IPS-18a (cell line): ENCODE measurements at regions not wholly inside any gene's neighbourhood (a gene's known extent, or its start where the extent isn't known, plus 50 kb on each side); places are given as distances from the start of the nearest gene placed in this dataset.
"Not testable (repeated sequence)": the region's sequence is repeated elsewhere in the genome, so short reads cannot be mapped to it uniquely, and the experiment has no call there.

ENCODE experiments used
- H3K27ac ChIP-seq: one replicate; pipeline ENCODE4 v1.5.1; 2013; ENCODE audit warnings: low read length
- H3K27me3 ChIP-seq: one replicate; pipeline ENCODE4 v1.6.1; 2013; ENCODE audit warnings: mild to moderate bottlenecking, low read length; ENCODE audit not compliant: control insufficient read depth, insufficient read depth
- H3K36me3 ChIP-seq: one replicate; pipeline ENCODE4 v1.6.1; 2013; ENCODE audit warnings: low read depth, low read length; ENCODE audit not compliant: control insufficient read depth
- H3K4me1 ChIP-seq: one replicate; pipeline ENCODE4 v1.6.1; 2013; ENCODE audit warnings: low read depth, low read length; ENCODE audit not compliant: control insufficient read depth
- H3K4me3 ChIP-seq: one replicate; pipeline ENCODE4 v1.5.1; 2013; ENCODE audit warnings: low read length
- H3K9ac ChIP-seq: one replicate; pipeline ENCODE4 v1.6.1; 2013; ENCODE audit warnings: mild to moderate bottlenecking, low read length, moderate library complexity
- H3K9me3 ChIP-seq: one replicate; pipeline ENCODE4 v1.6.1; 2013; ENCODE audit warnings: low read depth, low read length; ENCODE audit not compliant: control insufficient read depth

DNA sequence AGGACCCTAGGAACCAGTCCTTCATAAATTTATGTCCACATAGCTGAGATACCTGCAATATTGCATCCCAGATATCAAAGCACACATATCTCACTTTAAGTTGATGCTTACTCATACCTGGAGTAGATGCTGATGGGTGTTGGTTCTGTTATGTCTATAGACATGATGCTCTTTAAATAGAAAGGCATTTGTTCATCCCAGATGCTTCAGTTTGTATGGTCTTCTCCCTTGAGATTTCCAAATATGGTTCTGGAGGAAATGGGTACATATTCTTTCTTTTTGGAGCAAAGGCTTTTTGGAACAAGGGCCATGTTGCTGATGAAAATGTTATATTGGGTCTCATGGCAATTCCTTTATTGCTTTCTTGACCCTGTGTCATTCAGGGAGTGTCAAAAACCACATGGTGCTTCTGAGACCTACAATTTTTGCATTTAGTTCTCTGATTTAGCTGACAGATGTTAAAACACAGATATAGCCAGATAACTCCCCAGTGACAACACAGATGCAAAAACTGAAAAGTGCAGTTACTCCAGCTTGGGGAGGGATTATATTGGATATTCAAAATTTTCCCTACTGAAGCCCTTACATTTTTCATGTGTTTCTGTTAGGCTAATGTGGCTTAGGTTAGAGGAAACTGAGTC lies 211.4 kb downstream of the KCNRG start:
- Histone ChIP-seq H3K9me3 (no peaks in the 10 kb centered on the region), H3K27ac (no peak overlapping the region), H3K4me3 (no peak overlapping the region), H3K27me3 (no peaks in the 10 kb centered on the region), H3K4me1 (peaks cover 9% of the 10 kb centered on the region), H3K9ac (no peak overlapping the region), H3K36me3 (no peaks in the 10 kb centered on the region)

DNA sequence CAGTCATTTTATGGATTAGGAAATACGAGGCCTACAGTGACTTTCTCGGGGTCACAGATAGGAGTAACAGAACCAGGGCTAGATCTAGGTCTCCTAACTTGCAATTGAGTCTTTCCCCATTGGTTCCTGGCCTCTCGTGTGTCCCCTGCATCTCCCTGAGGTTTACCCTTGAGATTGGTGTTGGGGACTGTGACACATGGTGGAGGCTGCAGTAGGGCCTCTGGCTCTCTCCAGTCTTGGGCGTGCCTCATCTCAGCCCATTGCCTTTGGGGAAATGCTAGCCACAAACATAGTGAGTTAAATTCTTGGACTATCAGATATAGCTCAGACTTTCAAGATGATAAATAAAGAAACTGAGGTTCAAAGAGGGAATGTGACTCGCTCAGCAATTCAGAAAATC lies 212.1 kb downstream of the KCNRG start:
- Histone ChIP-seq H3K27ac (no peak overlapping the region), H3K9me3 (no peaks in the 10 kb centered on the region), H3K9ac (no peak overlapping the region), H3K36me3 (no peaks in the 10 kb centered on the region), H3K27me3 (no peaks in the 10 kb centered on the region), H3K4me1 (peaks cover 9% of the 10 kb centered on the region), H3K4me3 (no peak overlapping the region)

DNA sequence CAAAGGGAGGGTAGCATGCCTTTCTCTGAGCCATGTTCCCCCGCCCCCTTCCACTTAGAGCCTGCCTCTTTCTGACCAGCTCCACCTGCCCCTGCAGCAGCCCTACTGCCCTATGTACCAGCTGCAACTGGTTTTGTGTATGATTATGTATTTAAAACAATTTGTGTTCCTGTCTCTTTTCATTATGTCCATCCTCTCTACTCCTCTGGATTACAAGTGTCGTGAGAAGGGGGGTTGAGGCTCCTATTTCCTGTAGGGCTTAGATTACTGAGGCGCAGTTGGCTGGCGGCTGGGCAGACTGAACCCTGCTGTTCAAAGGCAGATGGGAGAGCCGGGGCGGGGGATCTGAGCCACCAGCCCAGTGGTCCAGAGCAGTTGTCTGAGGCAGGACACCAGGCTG lies 213.3 kb downstream of the KCNRG start:
- no peaks in the 10 kb centered on the region for H3K36me3 ChIP-seq
- no peak overlapping the region for H3K9ac ChIP-seq
- no peak overlapping the region for H3K27ac ChIP-seq
- H3K4me1 ChIP-seq = peaks cover 9% of the 10 kb centered on the region
- no peaks in the 10 kb centered on the region for H3K27me3 ChIP-seq
- H3K4me3 ChIP-seq = no peak overlapping the region
- no peaks in the 10 kb centered on the region for H3K9me3 ChIP-seq

DNA sequence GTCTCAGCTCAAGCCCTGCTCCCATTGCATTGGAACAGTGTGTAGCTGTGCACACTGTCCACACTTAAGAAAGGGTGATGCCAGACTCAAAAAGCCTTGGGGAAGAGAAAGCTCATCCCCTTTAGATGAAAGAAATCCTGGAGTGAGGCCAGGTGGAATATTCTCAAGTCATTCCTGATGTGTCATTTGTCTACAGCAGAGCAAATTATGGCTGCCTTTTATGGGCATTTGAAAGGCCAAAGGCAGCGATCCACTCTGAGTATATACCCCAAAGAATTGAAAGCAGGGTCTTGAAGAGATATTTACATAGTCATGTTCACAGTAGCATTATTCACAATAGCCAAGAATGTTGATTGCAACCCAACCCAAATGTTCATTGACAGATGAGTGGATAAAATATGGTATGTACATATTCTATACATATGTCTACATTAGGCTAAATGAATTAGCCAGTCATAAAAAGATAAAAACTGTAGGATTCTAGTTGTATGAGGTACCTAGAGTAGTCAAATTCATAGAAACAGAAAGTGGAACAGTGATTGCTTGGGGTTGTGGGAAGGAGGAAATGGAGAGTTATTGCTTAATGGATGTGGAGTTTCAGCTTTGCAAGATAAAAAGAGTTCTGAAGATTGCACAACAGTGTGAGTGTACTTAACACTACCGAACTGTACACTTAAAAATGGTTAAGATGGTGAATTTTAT lies 214.9 kb downstream of the KCNRG start:
- peaks cover 9% of the 10 kb centered on the region for H3K4me1 ChIP-seq
- no peak overlapping the region for H3K27ac ChIP-seq
- H3K36me3 ChIP-seq = no peaks in the 10 kb centered on the region
- H3K9me3 ChIP-seq = no peaks in the 10 kb centered on the region
- H3K4me3 ChIP-seq = no peak overlapping the region
- H3K27me3 ChIP-seq = no peaks in the 10 kb centered on the region
- H3K9ac ChIP-seq = no peak overlapping the region

DNA sequence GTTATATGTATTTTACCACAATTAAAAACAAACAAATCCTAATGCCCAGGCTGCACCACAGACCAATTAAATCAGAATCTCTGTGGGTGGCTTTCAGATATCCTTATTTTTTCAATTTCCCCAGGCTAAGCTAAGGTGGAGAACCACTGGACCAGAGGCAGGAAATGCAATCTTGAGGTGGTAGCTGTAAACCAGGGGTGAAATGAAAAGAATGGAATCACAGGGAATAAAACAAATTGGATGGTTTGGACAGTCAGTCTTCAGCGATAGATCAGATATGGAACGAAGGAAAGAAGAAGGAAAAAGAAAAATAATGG lies 215.4 kb downstream of the KCNRG start:
- Histone ChIP-seq H3K4me3 (no peak overlapping the region), H3K27ac (no peak overlapping the region), H3K9me3 (no peaks in the 10 kb centered on the region), H3K4me1 (peaks cover 9% of the 10 kb centered on the region), H3K36me3 (no peaks in the 10 kb centered on the region), H3K9ac (no peak overlapping the region), H3K27me3 (no peaks in the 10 kb centered on the region)

DNA sequence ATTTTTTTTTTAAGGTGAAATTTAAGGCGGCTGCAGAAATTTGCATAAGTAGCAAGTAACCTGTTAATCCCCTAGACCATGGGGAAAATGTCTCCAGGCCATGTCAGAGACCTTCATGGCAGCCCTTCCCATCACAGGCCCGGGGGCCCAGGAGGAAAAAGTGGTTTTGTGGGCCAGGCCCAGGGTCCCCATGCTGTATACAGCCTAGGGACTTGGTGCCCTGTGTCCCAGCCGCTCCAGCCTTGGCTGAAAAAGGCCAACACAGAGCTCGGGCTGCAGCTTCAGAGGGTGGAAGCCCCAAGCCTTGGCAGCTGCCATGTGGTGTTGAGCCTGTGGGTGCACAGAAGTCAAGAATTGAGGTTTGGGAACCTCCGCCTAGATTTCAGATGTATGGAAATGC lies 218.3 kb downstream of the KCNRG start:
- not testable (repeated sequence) for H3K4me1 ChIP-seq, H3K9me3 ChIP-seq, H3K27me3 ChIP-seq, H3K27ac ChIP-seq, H3K36me3 ChIP-seq, H3K9ac ChIP-seq, H3K4me3 ChIP-seq

DNA sequence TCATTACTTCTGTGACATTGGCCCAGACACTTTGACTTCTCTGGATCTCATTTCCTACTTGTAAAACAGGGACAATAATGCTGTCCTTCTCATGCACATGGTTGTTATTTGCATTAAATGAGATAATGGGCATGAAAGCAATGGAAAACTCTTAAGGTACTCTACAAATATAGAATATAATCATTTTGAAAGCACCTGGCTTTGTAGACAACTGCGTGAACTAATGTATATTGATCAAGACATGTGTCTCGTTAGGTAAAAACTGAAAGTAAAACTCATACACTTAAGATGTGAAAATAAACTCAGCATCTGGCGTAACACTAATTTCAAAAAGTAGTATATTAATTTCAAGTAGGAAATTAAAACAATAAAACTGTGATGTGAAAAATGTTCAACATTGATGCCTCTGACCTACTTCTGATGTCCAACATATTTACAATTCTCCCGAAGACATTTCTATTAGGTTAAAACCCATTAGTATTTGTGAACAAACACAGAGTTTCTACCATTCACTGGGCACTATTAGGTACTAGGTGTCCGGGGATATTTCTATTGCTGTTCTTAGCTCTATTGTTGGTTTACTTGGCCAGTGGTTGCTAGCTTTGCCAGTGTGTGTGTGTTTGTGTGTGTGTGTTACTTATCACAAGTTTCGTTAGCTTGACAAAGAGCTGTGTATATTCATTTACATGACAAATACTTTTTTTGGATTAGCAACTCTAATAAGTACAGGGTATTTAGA lies 220.5 kb downstream of the KCNRG start:
- Histone ChIP-seq H3K4me3 (no peak overlapping the region), H3K9me3 (no peaks in the 10 kb centered on the region), H3K27me3 (no peaks in the 10 kb centered on the region), H3K36me3 (no peaks in the 10 kb centered on the region), H3K9ac (no peak overlapping the region), H3K27ac (no peak overlapping the region), H3K4me1 (peaks cover 6% of the 10 kb centered on the region)

DNA sequence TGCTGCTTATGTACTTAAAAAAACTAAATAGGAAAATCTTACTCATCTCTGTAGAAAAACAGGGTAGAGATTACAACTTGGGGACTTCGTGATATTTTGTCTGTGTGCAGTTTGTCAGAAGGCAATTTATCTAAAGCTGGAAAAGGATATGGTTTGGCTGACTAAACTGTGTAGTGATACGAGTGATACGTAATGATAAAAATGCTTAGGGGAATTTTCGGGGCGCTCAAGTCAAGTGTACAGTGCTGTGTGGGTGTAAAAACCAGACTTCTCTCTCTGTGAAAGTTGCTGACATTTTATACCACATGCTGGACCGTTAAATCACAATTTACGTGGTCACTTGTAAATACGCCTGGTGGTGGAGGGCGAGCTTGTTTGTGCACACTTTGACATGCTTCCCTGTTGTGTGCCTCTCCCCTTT lies 221.7 kb downstream of the KCNRG start:
- H3K36me3 ChIP-seq = no peaks in the 10 kb centered on the region
- no peaks in the 10 kb centered on the region for H3K9me3 ChIP-seq
- no peak overlapping the region for H3K9ac ChIP-seq
- no peak overlapping the region for H3K27ac ChIP-seq
- H3K4me3 ChIP-seq = no peak overlapping the region
- H3K4me1 ChIP-seq = peaks cover 6% of the 10 kb centered on the region
- no peaks in the 10 kb centered on the region for H3K27me3 ChIP-seq

DNA sequence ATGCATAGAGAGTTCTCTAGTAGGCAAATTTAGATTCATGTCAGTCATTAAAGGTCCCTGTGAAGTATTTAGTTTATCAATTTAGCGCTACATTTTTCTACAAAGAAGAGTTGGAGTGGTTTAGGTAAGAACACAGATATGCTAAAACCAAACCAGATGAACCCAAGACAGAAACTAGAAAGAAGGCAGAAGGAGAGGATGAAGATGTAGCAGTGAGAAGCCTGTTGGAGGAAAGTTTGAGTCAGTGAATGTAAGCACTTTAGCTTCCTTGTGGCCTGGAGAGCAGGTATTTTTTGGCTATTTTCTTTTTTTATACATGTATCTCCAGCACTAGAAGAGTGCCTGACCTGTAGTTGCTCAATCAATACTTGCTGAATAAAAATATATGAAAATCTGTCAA lies 223.7 kb downstream of the KCNRG start:
- Histone ChIP-seq H3K36me3 (no peaks in the 10 kb centered on the region), H3K9me3 (no peaks in the 10 kb centered on the region), H3K27me3 (no peaks in the 10 kb centered on the region), H3K27ac (no peak overlapping the region), H3K9ac (no peak overlapping the region), H3K4me1 (peaks cover 6% of the 10 kb centered on the region), H3K4me3 (no peak overlapping the region)

DNA sequence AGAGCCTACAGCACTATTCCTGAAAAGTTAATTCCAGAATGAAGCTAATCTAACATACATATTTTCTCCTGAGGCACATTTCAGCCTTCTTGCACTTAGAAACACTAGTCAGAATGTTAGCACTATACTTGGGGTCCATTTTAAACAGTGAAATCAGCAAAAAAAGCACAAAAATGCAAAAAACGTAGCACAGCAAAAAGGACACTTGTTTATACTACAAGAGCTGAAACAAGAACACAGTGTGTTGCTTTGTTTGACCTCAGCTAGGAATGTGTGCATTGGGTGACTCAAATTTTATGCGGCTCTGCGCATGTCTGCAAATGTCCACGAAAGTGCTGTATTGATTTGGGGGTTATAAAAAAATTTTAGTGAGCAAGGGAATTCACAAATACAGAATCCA lies 226.2 kb downstream of the KCNRG start:
- Histone ChIP-seq H3K4me3 (no peak overlapping the region), H3K27ac (no peak overlapping the region), H3K9ac (no peak overlapping the region), H3K9me3 (no peaks in the 10 kb centered on the region), H3K4me1 (no peaks in the 10 kb centered on the region), H3K27me3 (no peaks in the 10 kb centered on the region), H3K36me3 (no peaks in the 10 kb centered on the region)

DNA sequence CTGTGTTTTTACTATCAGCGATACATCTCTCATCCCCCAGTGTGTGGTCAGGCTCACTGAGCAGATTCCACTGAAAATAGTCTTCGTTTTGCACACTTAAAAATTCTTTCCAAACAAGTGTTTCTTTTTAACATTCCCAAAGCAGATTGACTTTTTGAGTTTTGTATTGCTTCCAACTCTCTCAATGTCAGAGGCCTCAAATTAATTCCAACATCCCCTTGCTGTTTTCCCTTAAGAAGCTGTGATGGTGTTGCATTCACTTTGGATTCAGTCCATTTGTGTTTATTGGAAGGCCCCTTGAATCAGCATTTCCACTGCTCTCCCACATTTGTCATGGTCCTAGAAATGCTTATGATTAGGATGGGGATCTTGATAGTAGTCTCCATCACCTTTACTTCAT lies 228.7 kb downstream of the KCNRG start:
- Histone ChIP-seq H3K27me3 (no peaks in the 10 kb centered on the region), H3K4me1 (no peaks in the 10 kb centered on the region), H3K27ac (no peak overlapping the region), H3K9ac (no peak overlapping the region), H3K4me3 (no peak overlapping the region), H3K9me3 (no peaks in the 10 kb centered on the region), H3K36me3 (no peaks in the 10 kb centered on the region)

DNA sequence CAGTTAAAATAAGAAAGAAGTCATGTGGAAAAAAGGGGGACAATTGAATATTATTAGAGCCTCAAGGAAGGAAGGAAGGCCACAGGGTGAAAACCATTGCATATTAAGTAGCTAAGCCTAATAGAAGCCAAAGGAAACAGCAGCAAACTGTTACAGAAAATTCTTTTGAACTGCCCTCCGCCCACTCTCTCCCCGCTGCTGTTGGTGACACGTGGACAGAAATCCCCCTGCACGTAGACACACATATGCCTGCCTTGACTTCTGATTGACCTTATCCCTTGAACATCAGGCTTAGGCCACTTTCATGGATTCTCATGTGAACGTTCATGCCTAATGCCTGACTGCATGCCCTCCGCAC lies 229.1 kb downstream of the KCNRG start:
- Histone ChIP-seq H3K27me3 (no peaks in the 10 kb centered on the region), H3K9ac (no peak overlapping the region), H3K9me3 (no peaks in the 10 kb centered on the region), H3K27ac (no peak overlapping the region), H3K4me1 (no peaks in the 10 kb centered on the region), H3K4me3 (no peak overlapping the region), H3K36me3 (no peaks in the 10 kb centered on the region)
